Neural progenitor cell (in vitro differentiated cells): ENCODE measurements at regions not wholly inside any gene's neighbourhood (a gene's known extent, or its start where the extent isn't known, plus 50 kb on each side); places are given as distances from the start of the nearest gene placed in this dataset.
"Not testable (repeated sequence)": the region's sequence is repeated elsewhere in the genome, so short reads cannot be mapped to it uniquely, and the experiment has no call there.

Experiments
- EZH2 ChIP-seq: fragments of 200-600 bp; sonication (generic); IDR thresholded peaks from 2 replicates; pipeline ENCODE4 v1.6.1; 2017; ENCODE audit warnings: antibody characterized with exemption, mild to moderate bottlenecking, moderate library complexity
- EZH2phosphoT487 ChIP-seq: fragments of 200-600 bp; sonication (generic); IDR thresholded peaks from 2 replicates; pipeline ENCODE4 v1.6.1; 2017; ENCODE audit warnings: antibody characterized with exemption
- TF ChIP-seq, protein P1 (sequence below): fragments of 200-600 bp; sonication (generic); IDR thresholded peaks from 2 replicates; pipeline ENCODE4 v1.5.1; 2017; ENCODE audit warnings: antibody characterized with exemption, mild to moderate bottlenecking

DNA sequence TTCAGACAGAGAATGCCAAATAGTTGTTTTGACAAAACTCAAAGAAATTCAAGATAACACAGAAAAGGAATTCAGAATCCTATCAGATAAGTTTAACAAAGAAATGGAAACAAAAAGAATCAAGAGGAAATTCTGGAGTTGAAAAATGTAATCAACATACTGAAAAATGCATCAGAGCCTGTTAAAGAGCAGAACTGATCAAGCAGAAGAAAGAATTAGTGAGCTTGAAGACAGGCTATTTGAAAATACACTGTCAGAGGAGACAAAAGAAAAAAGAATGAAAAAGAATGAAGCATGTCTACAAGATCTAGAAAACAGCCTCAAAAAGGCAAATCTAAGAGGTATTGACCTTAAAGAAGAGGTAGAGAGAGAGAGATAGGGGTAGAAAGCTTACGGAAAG is 77.7 kb upstream of the MAGI3 start:
- TF ChIP-seq, protein P1, sequence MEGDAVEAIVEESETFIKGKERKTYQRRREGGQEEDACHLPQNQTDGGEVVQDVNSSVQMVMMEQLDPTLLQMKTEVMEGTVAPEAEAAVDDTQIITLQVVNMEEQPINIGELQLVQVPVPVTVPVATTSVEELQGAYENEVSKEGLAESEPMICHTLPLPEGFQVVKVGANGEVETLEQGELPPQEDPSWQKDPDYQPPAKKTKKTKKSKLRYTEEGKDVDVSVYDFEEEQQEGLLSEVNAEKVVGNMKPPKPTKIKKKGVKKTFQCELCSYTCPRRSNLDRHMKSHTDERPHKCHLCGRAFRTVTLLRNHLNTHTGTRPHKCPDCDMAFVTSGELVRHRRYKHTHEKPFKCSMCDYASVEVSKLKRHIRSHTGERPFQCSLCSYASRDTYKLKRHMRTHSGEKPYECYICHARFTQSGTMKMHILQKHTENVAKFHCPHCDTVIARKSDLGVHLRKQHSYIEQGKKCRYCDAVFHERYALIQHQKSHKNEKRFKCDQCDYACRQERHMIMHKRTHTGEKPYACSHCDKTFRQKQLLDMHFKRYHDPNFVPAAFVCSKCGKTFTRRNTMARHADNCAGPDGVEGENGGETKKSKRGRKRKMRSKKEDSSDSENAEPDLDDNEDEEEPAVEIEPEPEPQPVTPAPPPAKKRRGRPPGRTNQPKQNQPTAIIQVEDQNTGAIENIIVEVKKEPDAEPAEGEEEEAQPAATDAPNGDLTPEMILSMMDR, result not testable (repeated sequence)
- not testable (repeated sequence) for TF ChIP-seq EZH2, EZH2phosphoT487
